ENCODE measurements at regions not wholly inside any gene's neighbourhood (a gene's known extent, or its start where the extent isn't known, plus 50 kb on each side); places are given as distances from the start of the nearest gene placed in this dataset.

- TF ChIP-seq, protein P1, sequence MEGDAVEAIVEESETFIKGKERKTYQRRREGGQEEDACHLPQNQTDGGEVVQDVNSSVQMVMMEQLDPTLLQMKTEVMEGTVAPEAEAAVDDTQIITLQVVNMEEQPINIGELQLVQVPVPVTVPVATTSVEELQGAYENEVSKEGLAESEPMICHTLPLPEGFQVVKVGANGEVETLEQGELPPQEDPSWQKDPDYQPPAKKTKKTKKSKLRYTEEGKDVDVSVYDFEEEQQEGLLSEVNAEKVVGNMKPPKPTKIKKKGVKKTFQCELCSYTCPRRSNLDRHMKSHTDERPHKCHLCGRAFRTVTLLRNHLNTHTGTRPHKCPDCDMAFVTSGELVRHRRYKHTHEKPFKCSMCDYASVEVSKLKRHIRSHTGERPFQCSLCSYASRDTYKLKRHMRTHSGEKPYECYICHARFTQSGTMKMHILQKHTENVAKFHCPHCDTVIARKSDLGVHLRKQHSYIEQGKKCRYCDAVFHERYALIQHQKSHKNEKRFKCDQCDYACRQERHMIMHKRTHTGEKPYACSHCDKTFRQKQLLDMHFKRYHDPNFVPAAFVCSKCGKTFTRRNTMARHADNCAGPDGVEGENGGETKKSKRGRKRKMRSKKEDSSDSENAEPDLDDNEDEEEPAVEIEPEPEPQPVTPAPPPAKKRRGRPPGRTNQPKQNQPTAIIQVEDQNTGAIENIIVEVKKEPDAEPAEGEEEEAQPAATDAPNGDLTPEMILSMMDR (IDR thresholded peaks at IDR 0.05; ENCODE audit: insufficient read depth, low read depth, low read length), result no peak
- no peak for TF ChIP-seq EZH2 (IDR thresholded peaks at IDR 0.05; ENCODE audit: insufficient read depth, low read length)
Measured at GRCh38 chr14:86774916-86775315, 1218.1 kb downstream of the GALC start.
